ENCODE measurements at regions not wholly inside any gene's neighbourhood (a gene's known extent, or its start where the extent isn't known, plus 50 kb on each side); places are given as distances from the start of the nearest gene placed in this dataset.
"Not testable (repeated sequence)": the region's sequence is repeated elsewhere in the genome, so short reads cannot be mapped to it uniquely, and the experiment has no call there.

- ATAC-seq (no peak), DNase-seq (no peak)
Observed at GRCh38 chr13:38147050-38147449, 202.6 kb upstream of the UFM1 start.

- DNase-seq (no peak), ATAC-seq (no peak)
Observed at GRCh38 chr13:38141792-38142191, 207.9 kb upstream of the UFM1 start.

GRCh38 chr13:38135592-38135991 is 214.1 kb upstream of the UFM1 start:
- no peak for ATAC-seq
- DNase-seq: no peak

- ATAC-seq (no peak), DNase-seq (no peak)
Observed at GRCh38 chr13:38121267-38121666, 228.4 kb upstream of the UFM1 start.

- DNase-seq (no peak), ATAC-seq (no peak)
Observed at GRCh38 chr13:38103851-38104250, 234.3 kb upstream of the TRPC4 start.

GRCh38 chr13:38099751-38100150 is 230.2 kb upstream of the TRPC4 start:
- DNase-seq: no peak
- ATAC-seq: no peak

GRCh38 chr13:38093425-38093824 is 223.9 kb upstream of the TRPC4 start:
- DNase-seq (no peak), ATAC-seq (no peak)

- DNase-seq: no peak
- ATAC-seq: no peak
Observed at GRCh38 chr13:38090913-38091312, 221.3 kb upstream of the TRPC4 start.

- no peak for DNase-seq
- no peak for ATAC-seq
Observed at GRCh38 chr13:38086721-38087120, 217.1 kb upstream of the TRPC4 start.

GRCh38 chr13:38086013-38086412 is 216.4 kb upstream of the TRPC4 start:
- no peak for DNase-seq

GRCh38 chr13:38073931-38074330 is 204.4 kb upstream of the TRPC4 start:
- DNase-seq (no peak), ATAC-seq (no peak)

More at GRCh38 chr13:38086013-38086412, 216.4 kb upstream of the TRPC4 start:
- ATAC-seq: no peak

GRCh38 chr13:38072696-38073095 is 203.1 kb upstream of the TRPC4 start:
- no peak for DNase-seq
- ATAC-seq: no peak

- ATAC-seq, DNase-seq: not testable (repeated sequence)
Observed at GRCh38 chr13:38071340-38071739, 201.8 kb upstream of the TRPC4 start.

GRCh38 chr13:38053896-38054295 is 184.3 kb upstream of the TRPC4 start:
- ATAC-seq: no peak
- no peak for DNase-seq

GRCh38 chr13:38046049-38046376 is 176.4 kb upstream of the TRPC4 start:
- DNase-seq (no peak), ATAC-seq (no peak)

GRCh38 chr13:38045278-38046048 is 175.9 kb upstream of the TRPC4 start:
- no peak for ATAC-seq
- DNase-seq: no peak

- DNase-seq (no peak), ATAC-seq (no peak)
Observed at GRCh38 chr13:38044067-38044466, 174.5 kb upstream of the TRPC4 start.

- DNase-seq: no peak
- no peak for ATAC-seq
Observed at GRCh38 chr13:38042771-38043170, 173.2 kb upstream of the TRPC4 start.

- DNase-seq: no peak
- no peak for ATAC-seq
Observed at GRCh38 chr13:38024431-38024830, 154.9 kb upstream of the TRPC4 start.

- DNase-seq: no peak
- no peak for ATAC-seq
Observed at GRCh38 chr13:38017320-38017719, 147.7 kb upstream of the TRPC4 start.

GRCh38 chr13:38013676-38014075 is 144.1 kb upstream of the TRPC4 start:
- DNase-seq (no peak), ATAC-seq (no peak)

GRCh38 chr13:38012096-38012495 is 142.5 kb upstream of the TRPC4 start:
- ATAC-seq: no peak
- DNase-seq: no peak

GRCh38 chr13:38008636-38009035 is 139.1 kb upstream of the TRPC4 start:
- no peak for ATAC-seq
- DNase-seq: no peak

GRCh38 chr13:38002606-38003005 is 133.0 kb upstream of the TRPC4 start:
- no peak for ATAC-seq
- DNase-seq: no peak

GRCh38 chr13:37997641-37998040 is 128.1 kb upstream of the TRPC4 start:
- ATAC-seq: no peak
- DNase-seq: no peak
